Activated CD8-positive, alpha-beta memory T cell treated with anti-CD3 and anti-CD28 coated beads, Interleukin-2, amount 10 ng/mL, durations not matched to agents 7 days and 5 days (primary cell): ENCODE measurements at regions not wholly inside any gene's neighbourhood (a gene's known extent, or its start where the extent isn't known, plus 50 kb on each side); places are given as distances from the start of the nearest gene placed in this dataset.

Experiments
- ATAC-seq: fragments of 150-1000 bp; cut with Tn5 transposase; one replicate; pipeline ENCODE4 v1.10.0; 2021; ENCODE audit warnings: moderate library complexity
- CTCF ChIA-PET: fragments of 350-600 bp; sonication (Branson Sonifier 250); formaldehyde crosslinking; loops from one replicate; lab custom pipeline; 2021; ENCODE audit warnings: antibody characterized with exemption; lab: Charles Lee
- DNase-seq: peaks from one replicate; pipeline ENCODE4 v3.0.0-alpha.2; 2020
- H3K27ac Mint-ChIP-seq: one replicate; pipeline ENCODE4 v1.8.0; 2021; ENCODE audit warnings: mild to moderate bottlenecking, mixed read lengths
- H3K27me3 Mint-ChIP-seq: one replicate; pipeline ENCODE4 v1.8.0; 2021; ENCODE audit warnings: mixed read lengths
- H3K36me3 Mint-ChIP-seq: one replicate; pipeline ENCODE4 v1.8.0; 2021; ENCODE audit warnings: mild to moderate bottlenecking, mixed read lengths
- H3K4me1 Mint-ChIP-seq: one replicate; pipeline ENCODE4 v1.8.0; 2021; ENCODE audit warnings: mixed read lengths
- H3K4me3 Mint-ChIP-seq: one replicate; pipeline ENCODE4 v1.8.0; 2021; ENCODE audit warnings: mild to moderate bottlenecking, moderate library complexity, mixed read lengths
- H3K9me3 Mint-ChIP-seq: one replicate; pipeline ENCODE4 v1.8.0; 2022; ENCODE audit warnings: low read depth, mixed read lengths

GRCh38 chr5:135279328-135279727 is 119.7 kb downstream of the MACROH2A1 start:
- Mint-ChIP-seq H3K4me3 (no peak overlapping the region), H3K9me3 (peaks cover 2% of the 10 kb centered on the region), H3K4me1 (no peaks in the 10 kb centered on the region), H3K27me3 (peaks cover 48% of the 10 kb centered on the region), H3K36me3 (no peaks in the 10 kb centered on the region), H3K27ac (no peak overlapping the region)
- no peak for DNase-seq
- ATAC-seq = no peak
- CTCF ChIA-PET = no interaction called here

DNA sequence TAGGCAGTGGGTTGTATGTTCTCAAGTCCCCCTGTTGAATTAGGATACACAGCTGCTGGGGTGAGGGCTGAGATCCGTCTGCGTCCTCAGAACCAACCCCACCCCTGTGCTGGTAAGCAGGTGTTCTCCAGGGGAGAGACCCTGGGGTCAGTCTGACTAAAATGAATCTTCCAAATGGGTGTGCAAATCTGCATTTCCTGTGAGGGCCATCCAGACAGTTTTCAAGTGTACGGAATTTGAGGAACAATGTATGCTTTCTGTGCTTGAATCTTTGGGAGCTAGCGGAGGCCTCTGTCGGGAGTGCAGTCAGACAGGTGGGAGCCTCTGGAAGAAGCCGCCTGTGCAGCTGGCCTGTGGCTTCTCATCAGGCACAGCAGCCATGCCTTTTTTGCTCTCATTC is 122.9 kb downstream of the MACROH2A1 start:
- H3K9me3 Mint-ChIP-seq = peaks cover 2% of the 10 kb centered on the region
- H3K36me3 Mint-ChIP-seq = no peaks in the 10 kb centered on the region
- ATAC-seq (no peak), DNase-seq (no peak)
- H3K4me3 Mint-ChIP-seq = no peak overlapping the region
- H3K27ac Mint-ChIP-seq = no peak overlapping the region
- no peaks in the 10 kb centered on the region for H3K4me1 Mint-ChIP-seq
- CTCF ChIA-PET = no interaction called here
- peaks cover 31% of the 10 kb centered on the region for H3K27me3 Mint-ChIP-seq

DNA sequence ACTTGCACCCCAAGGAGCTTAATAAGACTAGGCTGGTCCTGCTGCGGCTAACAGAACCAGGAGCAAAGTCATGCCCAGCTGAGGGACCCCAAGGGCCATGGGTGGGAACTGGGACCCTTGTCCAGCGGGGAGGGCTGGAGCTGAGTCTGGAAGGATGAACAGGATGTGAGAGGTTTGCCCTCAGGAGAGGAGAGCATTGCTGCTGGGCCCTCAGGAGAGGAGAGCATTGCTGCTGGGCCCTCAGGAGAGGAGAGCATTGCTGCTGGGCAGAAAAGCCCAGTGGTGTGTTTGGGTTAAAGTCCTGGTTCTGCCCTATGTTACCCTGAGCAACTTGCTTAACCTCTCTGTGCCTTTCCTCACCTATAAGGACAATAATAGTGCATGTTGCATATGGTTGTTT is 125.8 kb downstream of the MACROH2A1 start:
- DNase-seq (no peak), ATAC-seq (no peak)
- H3K27me3 Mint-ChIP-seq = peaks cover 20% of the 10 kb centered on the region
- peaks cover 2% of the 10 kb centered on the region for H3K9me3 Mint-ChIP-seq
- no peak overlapping the region for H3K27ac Mint-ChIP-seq
- no peak overlapping the region for H3K4me3 Mint-ChIP-seq
- no peaks in the 10 kb centered on the region for H3K36me3 Mint-ChIP-seq
- CTCF ChIA-PET = no interaction called here
- no peaks in the 10 kb centered on the region for H3K4me1 Mint-ChIP-seq

- no peaks in the 10 kb centered on the region for H3K9me3 Mint-ChIP-seq
- DNase-seq (no peak), ATAC-seq (no peak)
- H3K4me3 Mint-ChIP-seq = no peak overlapping the region
- no peaks in the 10 kb centered on the region for H3K4me1 Mint-ChIP-seq
- H3K27me3 Mint-ChIP-seq = peaks cover 18% of the 10 kb centered on the region
- no peak overlapping the region for H3K27ac Mint-ChIP-seq
- CTCF ChIA-PET = no interaction called here
- no peaks in the 10 kb centered on the region for H3K36me3 Mint-ChIP-seq
These were observed 126.7 kb downstream of the MACROH2A1 start for GRCh38 chr5:135272311-135272805.

DNA sequence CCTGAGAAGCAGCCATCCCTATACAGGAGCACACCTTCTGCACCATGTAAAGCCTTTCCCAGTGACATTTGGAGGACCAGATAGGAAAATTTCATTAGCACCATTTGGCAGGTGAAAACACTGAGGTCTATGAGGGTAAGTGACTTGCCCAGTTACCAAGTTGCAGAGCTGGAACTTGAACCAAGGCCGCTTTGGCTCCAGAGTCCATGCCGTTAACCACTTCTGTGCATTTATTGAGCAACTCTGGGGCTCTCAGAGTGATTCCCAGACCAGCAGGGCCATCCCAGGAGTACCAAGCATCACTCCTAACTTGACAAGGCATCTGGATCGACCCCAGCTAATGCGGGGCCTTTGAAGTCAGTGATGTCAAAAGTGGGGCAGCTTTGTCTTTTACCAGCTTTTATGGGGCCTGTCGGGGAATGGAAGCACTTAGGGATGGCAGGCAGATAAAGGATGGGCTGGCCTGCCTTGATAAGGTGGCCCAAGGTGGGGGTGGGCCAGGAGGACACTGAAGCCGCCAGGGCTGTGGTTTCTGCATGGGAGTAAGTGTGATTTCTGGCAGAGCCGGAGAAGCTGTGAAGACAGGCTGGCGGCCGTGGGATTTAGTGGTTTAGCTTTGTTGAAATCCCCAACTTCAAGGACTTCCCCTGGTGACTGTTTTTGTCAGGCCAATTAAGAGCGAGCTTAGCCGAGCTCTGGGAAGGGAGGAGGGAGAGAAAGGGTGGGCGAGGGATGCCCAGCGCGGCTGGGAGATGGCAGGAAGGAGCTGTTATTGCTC is 127.3 kb downstream of the MACROH2A1 start:
- Mint-ChIP-seq H3K36me3 (no peaks in the 10 kb centered on the region), H3K9me3 (no peaks in the 10 kb centered on the region), H3K27me3 (peaks cover 12% of the 10 kb centered on the region), H3K4me1 (no peaks in the 10 kb centered on the region), H3K4me3 (no peak overlapping the region), H3K27ac (no peak overlapping the region)
- ATAC-seq = no peak
- DNase-seq = no peak
- CTCF ChIA-PET = no interaction called here

GRCh38 chr5:135269931-135270421 is 129.1 kb downstream of the MACROH2A1 start:
- Mint-ChIP-seq H3K4me3 (no peak overlapping the region), H3K27ac (no peak overlapping the region), H3K9me3 (no peaks in the 10 kb centered on the region), H3K36me3 (no peaks in the 10 kb centered on the region), H3K27me3 (peaks cover 11% of the 10 kb centered on the region), H3K4me1 (no peaks in the 10 kb centered on the region)
- ATAC-seq (no peak), DNase-seq (no peak)
- CTCF ChIA-PET = no interaction called here

DNA sequence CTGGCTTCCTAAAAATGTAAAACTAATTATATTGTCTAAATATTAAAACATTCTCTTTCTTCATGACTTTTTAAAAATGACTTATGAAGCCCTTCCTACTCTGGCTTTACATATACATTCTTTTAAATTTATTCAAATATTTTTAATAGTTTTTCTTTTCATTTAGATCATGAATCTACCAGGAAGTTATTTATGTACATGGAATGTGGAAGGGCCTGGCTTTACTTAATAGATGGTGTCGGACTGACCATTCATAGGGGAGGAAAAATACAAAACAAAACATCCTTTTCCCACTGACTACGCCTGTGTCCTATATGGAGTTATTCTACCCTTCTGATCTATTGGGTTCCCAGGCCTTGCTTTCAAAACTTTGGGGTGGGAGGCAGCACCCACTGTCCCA is 129.8 kb downstream of the MACROH2A1 start:
- CTCF ChIA-PET = no interaction called here
- Mint-ChIP-seq H3K27ac (no peak overlapping the region), H3K4me1 (no peaks in the 10 kb centered on the region), H3K4me3 (no peak overlapping the region), H3K36me3 (no peaks in the 10 kb centered on the region), H3K9me3 (no peaks in the 10 kb centered on the region), H3K27me3 (peaks cover 14% of the 10 kb centered on the region)
- DNase-seq = no peak
- no peak for ATAC-seq

DNA sequence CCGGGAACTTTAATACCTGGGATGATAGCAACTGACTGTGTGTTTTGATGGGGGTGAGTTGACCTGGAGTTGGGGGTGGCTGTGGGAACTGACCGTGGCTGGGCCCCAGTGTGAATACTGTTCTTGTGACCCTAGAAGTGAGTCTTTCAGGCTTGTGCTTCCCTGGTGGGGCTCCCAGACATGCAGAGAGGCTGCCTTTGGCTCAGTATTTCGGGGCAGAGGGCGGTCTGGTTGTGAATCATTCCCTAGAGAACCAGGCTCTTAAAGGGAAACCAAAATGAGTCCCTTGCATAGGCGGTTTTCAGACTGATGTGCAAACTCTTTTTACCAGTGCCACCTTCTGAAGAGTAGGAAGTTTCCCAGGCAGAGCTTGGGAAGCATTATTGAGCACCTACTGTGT is 132.1 kb downstream of the MACROH2A1 start:
- CTCF ChIA-PET = no interaction called here
- ATAC-seq = no peak
- Mint-ChIP-seq H3K27me3 (peaks cover 29% of the 10 kb centered on the region), H3K4me1 (no peaks in the 10 kb centered on the region), H3K9me3 (no peaks in the 10 kb centered on the region), H3K4me3 (no peak overlapping the region), H3K36me3 (no peaks in the 10 kb centered on the region), H3K27ac (no peak overlapping the region)
- DNase-seq = no peak

DNA sequence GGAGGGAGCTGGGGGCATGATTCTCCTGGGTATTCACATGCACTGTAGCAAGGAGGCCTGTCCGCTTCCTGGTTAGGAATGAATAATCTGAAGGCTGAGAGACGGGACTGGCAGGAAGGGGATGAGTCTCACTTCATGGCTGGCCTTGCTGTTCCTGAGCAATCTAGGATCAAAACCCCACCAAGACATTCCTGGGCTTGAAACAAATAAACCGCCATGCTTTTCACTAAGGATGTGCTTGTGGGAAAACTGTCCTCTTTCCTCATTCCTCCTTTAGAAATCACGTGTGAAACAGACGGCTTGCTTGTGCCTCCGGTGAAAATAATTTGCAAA is 132.8 kb downstream of the MACROH2A1 start:
- no peaks in the 10 kb centered on the region for H3K36me3 Mint-ChIP-seq
- no peaks in the 10 kb centered on the region for H3K4me1 Mint-ChIP-seq
- DNase-seq = no peak
- CTCF ChIA-PET = no interaction called here
- no peak overlapping the region for H3K4me3 Mint-ChIP-seq
- no peaks in the 10 kb centered on the region for H3K9me3 Mint-ChIP-seq
- no peak for ATAC-seq
- H3K27ac Mint-ChIP-seq = no peak overlapping the region
- H3K27me3 Mint-ChIP-seq = peaks cover 32% of the 10 kb centered on the region

GRCh38 chr5:135265497-135266302 is 133.3 kb downstream of the MACROH2A1 start:
- Mint-ChIP-seq H3K4me3 (no peak overlapping the region), H3K4me1 (no peaks in the 10 kb centered on the region), H3K9me3 (no peaks in the 10 kb centered on the region), H3K27me3 (peaks cover 35% of the 10 kb centered on the region), H3K27ac (no peak overlapping the region), H3K36me3 (no peaks in the 10 kb centered on the region)
- no peak for ATAC-seq
- no peak for DNase-seq
- CTCF ChIA-PET = no interaction called here

DNA sequence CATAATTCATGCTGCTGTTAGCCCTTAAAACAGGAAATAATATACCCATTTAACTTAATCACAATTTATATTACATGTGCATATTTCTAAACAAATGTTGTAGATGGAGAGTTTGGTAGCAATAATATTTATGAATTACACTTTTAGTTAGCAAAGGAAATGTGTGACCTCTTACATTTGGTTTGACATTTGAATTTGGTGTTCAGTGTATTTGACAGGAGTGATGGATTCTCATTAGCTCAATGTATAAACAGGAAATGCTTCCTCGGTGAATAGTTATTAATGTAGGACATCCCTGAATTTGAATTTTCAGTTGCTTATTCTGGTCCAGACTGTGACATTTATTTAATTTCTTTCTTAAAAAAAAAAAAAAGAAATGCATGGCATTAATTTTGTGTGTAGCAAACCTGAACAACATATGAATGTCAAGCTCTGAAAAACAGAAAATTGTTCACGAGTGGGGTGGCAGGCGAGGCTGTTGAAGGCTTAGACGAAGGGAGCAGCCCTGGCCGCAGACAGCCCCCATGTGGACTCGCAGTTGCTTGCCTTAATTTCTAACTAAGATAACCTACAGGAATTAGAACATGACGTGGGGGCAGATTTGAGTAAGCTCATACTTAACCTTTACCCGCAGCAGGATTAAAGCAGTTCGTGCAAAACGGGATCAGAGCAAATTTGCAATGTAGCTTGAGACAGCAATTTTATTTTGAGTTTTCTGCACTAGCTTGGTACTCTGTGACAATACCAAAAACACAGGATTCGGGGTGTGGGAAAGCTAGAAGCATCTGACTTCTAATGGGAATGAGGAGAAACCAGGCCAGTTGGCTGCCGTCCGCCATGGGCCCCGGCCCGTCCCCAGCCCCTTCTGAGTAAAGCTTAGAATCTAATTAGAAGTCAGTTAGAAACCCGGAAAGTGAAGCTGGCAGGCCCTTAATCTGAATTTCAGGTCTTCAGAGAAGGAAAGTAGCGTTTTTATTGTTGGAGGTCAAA is 134.3 kb downstream of the MACROH2A1 start:
- ATAC-seq (no peak), DNase-seq (no peak)
- Mint-ChIP-seq H3K4me3 (no peak overlapping the region), H3K4me1 (no peaks in the 10 kb centered on the region), H3K27me3 (peaks cover 44% of the 10 kb centered on the region), H3K27ac (no peak overlapping the region), H3K9me3 (no peaks in the 10 kb centered on the region), H3K36me3 (no peaks in the 10 kb centered on the region)
- CTCF ChIA-PET = no interaction called here

GRCh38 chr5:135263022-135263668 is 135.9 kb downstream of the MACROH2A1 start:
- H3K27me3 Mint-ChIP-seq = peaks cover 40% of the 10 kb centered on the region
- no peaks in the 10 kb centered on the region for H3K36me3 Mint-ChIP-seq
- no peak overlapping the region for H3K27ac Mint-ChIP-seq
- H3K4me1 Mint-ChIP-seq = no peaks in the 10 kb centered on the region
- CTCF ChIA-PET = no interaction called here
- H3K4me3 Mint-ChIP-seq = no peak overlapping the region
- no peaks in the 10 kb centered on the region for H3K9me3 Mint-ChIP-seq
- DNase-seq = no peak
- ATAC-seq = no peak

- no peaks in the 10 kb centered on the region for H3K36me3 Mint-ChIP-seq
- H3K4me3 Mint-ChIP-seq = no peak overlapping the region
- H3K4me1 Mint-ChIP-seq = no peaks in the 10 kb centered on the region
- peaks cover 44% of the 10 kb centered on the region for H3K27me3 Mint-ChIP-seq
- CTCF ChIA-PET = no interaction called here
- H3K9me3 Mint-ChIP-seq = no peaks in the 10 kb centered on the region
- DNase-seq (no peak), ATAC-seq (no peak)
- H3K27ac Mint-ChIP-seq = no peak overlapping the region
These were observed 136.7 kb downstream of the MACROH2A1 start for GRCh38 chr5:135262364-135262763.
